PC-3 (cell line): ENCODE measurements at regions not wholly inside any gene's neighbourhood (a gene's known extent, or its start where the extent isn't known, plus 50 kb on each side); places are given as distances from the start of the nearest gene placed in this dataset.

Source experiments
- ATAC-seq: fragments of 200-7000 bp; cut with Tn5 transposase; 2 replicates; pipeline ENCODE4 v1.9.1; 2020; ENCODE audit warnings: mild to moderate bottlenecking, moderate library complexity
- BruUV-seq: library from RNA; stranded (reverse); fragments of 400-500 nt; replicated peaks from 2 replicates; lab custom pipeline; 2021; lab: Mats Ljungman, UMichigan
- CTCF ChIA-PET: fragments of 300-600 bp; sonication (Branson Sonifier 250); formaldehyde crosslinking; loops from one replicate; lab custom pipeline; 2022; ENCODE audit warnings: antibody characterized with exemption; lab: Charles Lee
- POLR2A ChIA-PET: fragments of 300-600 bp; sonication (Branson Sonifier 250); formaldehyde crosslinking; loops from one replicate; lab custom pipeline; 2022; ENCODE audit warnings: antibody characterized with exemption; ENCODE audit not compliant: unreplicated experiment; lab: Charles Lee
- DNase-seq: peaks from one replicate; pipeline ENCODE4 v3.0.0-alpha.2; 2015
- H2AFZ ChIP-seq: fragments of 300-600 bp; sonication (generic); 2 replicates; pipeline ENCODE4 v1.6.0; 2016; ENCODE audit warnings: antibody characterized with exemption, low read length
- H3F3A ChIP-seq: fragments of 300-600 bp; sonication (generic); one replicate; pipeline ENCODE4 v1.6.0; 2017; ENCODE audit warnings: antibody characterized with exemption, low read length, control low read depth, mild to moderate bottlenecking; ENCODE audit not compliant: unreplicated experiment
- H3K27ac ChIP-seq: fragments of 300-600 bp; sonication (generic); 2 replicates; pipeline ENCODE4 v1.5.1; 2016; ENCODE audit warnings: mild to moderate bottlenecking, low read length
- H3K27me3 ChIP-seq: fragments of 300-600 bp; sonication (generic); 2 replicates; pipeline ENCODE4 v1.6.1; 2016; ENCODE audit warnings: low read length, mixed read lengths
- H3K36me3 ChIP-seq: fragments of 300-600 bp; sonication (generic); 2 replicates; pipeline ENCODE4 v1.6.1; 2016; ENCODE audit warnings: low read depth, mixed run types, low read length, mixed read lengths
- H3K4me1 ChIP-seq: fragments of 300-600 bp; sonication (generic); 2 replicates; pipeline ENCODE4 v1.5.1; 2016; ENCODE audit warnings: low read length; ENCODE audit not compliant: insufficient read depth
- H3K4me2 ChIP-seq: fragments of 300-600 bp; sonication (generic); 2 replicates; pipeline ENCODE4 v1.6.0; 2016; ENCODE audit warnings: low read length
- H3K4me3 ChIP-seq: fragments of 300-600 bp; sonication (generic); 2 replicates; pipeline ENCODE4 v1.5.1; 2016; ENCODE audit warnings: mild to moderate bottlenecking, low read length, mixed read lengths
- H3K79me2 ChIP-seq: fragments of 300-600 bp; sonication (generic); 2 replicates; pipeline ENCODE4 v1.6.1; 2017; ENCODE audit warnings: low read length, mixed read lengths
- H3K9ac ChIP-seq: fragments of 300-600 bp; sonication (generic); 2 replicates; pipeline ENCODE4 v1.6.0; 2016; ENCODE audit warnings: mild to moderate bottlenecking, low read length
- H3K9me2 ChIP-seq: fragments of 300-600 bp; sonication (generic); replicated peaks from 2 replicates; pipeline ENCODE4 v1.6.1; 2016; ENCODE audit warnings: mixed run types, low read length, mixed read lengths
- H3K9me3 ChIP-seq: fragments of 300-600 bp; sonication (generic); 2 replicates; pipeline ENCODE4 v1.6.1; 2016; ENCODE audit warnings: low read length, mixed read lengths
- H4K20me1 ChIP-seq: fragments of 300-600 bp; sonication (generic); 2 replicates; pipeline ENCODE4 v1.6.1; 2016; ENCODE audit warnings: low read length, mixed read lengths
- EZH2 ChIP-seq: fragments of 300-600 bp; sonication (generic); IDR thresholded peaks from one replicate; pipeline ENCODE4 v1.6.1; 2017; ENCODE audit warnings: antibody characterized with exemption, mild to moderate bottlenecking, low read length; ENCODE audit not compliant: unreplicated experiment
- EZH2phosphoT487 ChIP-seq: fragments of 300-600 bp; sonication (generic); IDR thresholded peaks from 2 replicates; pipeline ENCODE4 v1.6.1; 2018; ENCODE audit warnings: mild to moderate bottlenecking, antibody characterized with exemption, low read length, borderline replicate concordance
- intact Hi-C: fragments of 100-400 bp; cut with micrococcal nuclease; formaldehyde crosslinking; loops from 2 replicates; pipeline ENCODE4 v1.9.0; 2023
- TF ChIP-seq, protein P1 (sequence below): fragments of 300-600 bp; sonication (generic); conservative IDR thresholded peaks from 2 replicates; pipeline ENCODE4 v1.5.1; 2017; ENCODE audit warnings: antibody characterized with exemption, low read depth, mild to moderate bottlenecking, low read length

DNA sequence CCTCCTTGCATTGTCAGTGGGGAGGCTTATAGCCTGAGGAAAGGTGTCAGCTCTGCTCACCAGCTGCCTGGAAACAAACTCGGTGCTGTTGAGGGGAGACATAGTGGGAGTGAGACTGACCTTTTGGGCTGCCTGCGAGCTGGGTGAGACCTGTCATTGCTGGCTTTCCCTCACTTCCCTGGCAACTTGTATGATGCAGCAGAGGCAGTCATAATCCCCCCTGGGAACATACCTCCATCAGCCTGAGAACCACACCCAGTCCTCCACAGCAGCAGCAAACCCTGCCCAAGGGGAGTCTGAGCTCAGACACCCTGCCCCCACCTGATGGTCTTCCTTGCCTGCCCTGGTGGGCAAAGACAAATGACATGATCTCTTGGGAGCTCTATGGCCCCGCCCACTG, 521.2 kb upstream of the IMPG1 start:
- H3K9me3 ChIP-seq, result no peaks in the 10 kb centered on the region
- no peak overlapping the region for H3K9ac ChIP-seq
- H3K4me2 ChIP-seq, result no peak overlapping the region
- no peak overlapping the region for H2AFZ ChIP-seq
- no peak for TF ChIP-seq EZH2
- TF ChIP-seq EZH2phosphoT487, result no peak
- TF ChIP-seq, protein P1, sequence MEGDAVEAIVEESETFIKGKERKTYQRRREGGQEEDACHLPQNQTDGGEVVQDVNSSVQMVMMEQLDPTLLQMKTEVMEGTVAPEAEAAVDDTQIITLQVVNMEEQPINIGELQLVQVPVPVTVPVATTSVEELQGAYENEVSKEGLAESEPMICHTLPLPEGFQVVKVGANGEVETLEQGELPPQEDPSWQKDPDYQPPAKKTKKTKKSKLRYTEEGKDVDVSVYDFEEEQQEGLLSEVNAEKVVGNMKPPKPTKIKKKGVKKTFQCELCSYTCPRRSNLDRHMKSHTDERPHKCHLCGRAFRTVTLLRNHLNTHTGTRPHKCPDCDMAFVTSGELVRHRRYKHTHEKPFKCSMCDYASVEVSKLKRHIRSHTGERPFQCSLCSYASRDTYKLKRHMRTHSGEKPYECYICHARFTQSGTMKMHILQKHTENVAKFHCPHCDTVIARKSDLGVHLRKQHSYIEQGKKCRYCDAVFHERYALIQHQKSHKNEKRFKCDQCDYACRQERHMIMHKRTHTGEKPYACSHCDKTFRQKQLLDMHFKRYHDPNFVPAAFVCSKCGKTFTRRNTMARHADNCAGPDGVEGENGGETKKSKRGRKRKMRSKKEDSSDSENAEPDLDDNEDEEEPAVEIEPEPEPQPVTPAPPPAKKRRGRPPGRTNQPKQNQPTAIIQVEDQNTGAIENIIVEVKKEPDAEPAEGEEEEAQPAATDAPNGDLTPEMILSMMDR, result no peak
- no peak overlapping the region for H3K4me3 ChIP-seq
- intact Hi-C loops, result no loop called here
- DNase-seq, result no peak
- H3F3A ChIP-seq, result no peaks in the 10 kb centered on the region
- BruUV-seq, result no TSS peak
- no peaks in the 10 kb centered on the region for H3K36me3 ChIP-seq
- no peaks in the 10 kb centered on the region for H3K79me2 ChIP-seq
- no peak for ATAC-seq
- no peaks in the 10 kb centered on the region for H3K27me3 ChIP-seq
- H4K20me1 ChIP-seq, result no peaks in the 10 kb centered on the region
- ChIA-PET CTCF (no interaction called here), POLR2A (no interaction called here)
- H3K9me2 ChIP-seq, result no peaks in the 10 kb centered on the region
- no peaks in the 10 kb centered on the region for H3K4me1 ChIP-seq
- H3K27ac ChIP-seq, result no peak overlapping the region

DNA sequence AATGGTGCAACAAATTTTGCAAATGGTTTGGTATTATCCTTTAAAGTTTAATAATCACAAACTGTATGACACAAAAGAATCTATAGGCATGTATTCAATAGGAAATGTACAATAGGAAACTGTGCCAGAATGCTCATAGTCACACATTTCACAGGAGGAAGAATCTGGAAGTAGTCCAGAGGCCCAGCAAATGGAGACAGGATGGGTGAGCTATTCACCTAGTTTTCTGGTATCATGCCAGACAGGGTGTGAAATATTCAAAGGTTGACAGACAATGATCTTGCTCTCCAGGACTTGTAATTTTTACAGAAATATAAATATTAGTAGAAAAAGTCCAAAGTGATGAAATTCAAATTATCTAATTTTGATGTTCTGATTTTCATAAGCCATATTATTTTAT, 520.1 kb upstream of the IMPG1 start:
- TF ChIP-seq EZH2, result no peak
- TF ChIP-seq, protein P1, result no peak
- TF ChIP-seq EZH2phosphoT487, result no peak
- intact Hi-C loops, result no loop called here
- H3K36me3 ChIP-seq, result no peaks in the 10 kb centered on the region
- no peaks in the 10 kb centered on the region for H3K79me2 ChIP-seq
- no peak overlapping the region for H2AFZ ChIP-seq
- CTCF ChIA-PET, result no interaction called here
- no peak overlapping the region for H3K9ac ChIP-seq
- H4K20me1 ChIP-seq, result no peaks in the 10 kb centered on the region
- no peaks in the 10 kb centered on the region for H3F3A ChIP-seq
- H3K4me1 ChIP-seq, result no peaks in the 10 kb centered on the region
- no peak overlapping the region for H3K4me2 ChIP-seq
- peak; percentile 5 for DNase-seq
- ATAC-seq, result no peak
- no TSS peak for BruUV-seq
- no peak overlapping the region for H3K27ac ChIP-seq
- H3K9me2 ChIP-seq, result no peaks in the 10 kb centered on the region
- H3K27me3 ChIP-seq, result no peaks in the 10 kb centered on the region
- no peak overlapping the region for H3K4me3 ChIP-seq
- POLR2A ChIA-PET, result no interaction called here
- no peaks in the 10 kb centered on the region for H3K9me3 ChIP-seq

DNA sequence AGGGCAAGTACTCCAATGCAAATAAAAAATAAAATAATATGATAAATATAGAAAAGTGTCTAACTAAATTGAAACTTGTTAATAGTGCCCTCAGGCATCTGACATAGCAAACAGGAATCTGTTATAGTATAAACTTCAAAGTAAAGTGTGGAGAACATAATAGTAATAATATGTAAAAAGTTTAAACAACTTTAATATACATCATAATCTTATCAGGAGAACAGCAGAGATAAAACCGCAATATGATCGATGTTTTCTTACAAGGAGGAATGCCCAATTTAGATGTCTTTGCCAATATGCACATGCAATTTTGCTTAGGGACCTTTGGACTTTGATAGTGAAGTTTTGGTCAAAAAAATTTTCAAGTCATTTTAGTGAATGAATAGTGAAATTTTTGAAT, 514.8 kb upstream of the IMPG1 start:
- TF ChIP-seq EZH2 (no peak), EZH2phosphoT487 (no peak)
- TF ChIP-seq, protein P1, result no peak
- H3K27me3 ChIP-seq, result no peaks in the 10 kb centered on the region
- no peaks in the 10 kb centered on the region for H3K4me1 ChIP-seq
- ChIA-PET POLR2A (no interaction called here), CTCF (no interaction called here)
- BruUV-seq, result no TSS peak
- H2AFZ ChIP-seq, result no peak overlapping the region
- no peak overlapping the region for H3K9ac ChIP-seq
- intact Hi-C loops, result no loop called here
- H3K4me3 ChIP-seq, result no peak overlapping the region
- no peak overlapping the region for H3K4me2 ChIP-seq
- no peaks in the 10 kb centered on the region for H3K9me2 ChIP-seq
- H3K9me3 ChIP-seq, result no peaks in the 10 kb centered on the region
- H3K27ac ChIP-seq, result no peak overlapping the region
- H4K20me1 ChIP-seq, result no peaks in the 10 kb centered on the region
- no peaks in the 10 kb centered on the region for H3K79me2 ChIP-seq
- DNase-seq (no peak), ATAC-seq (no peak)
- no peaks in the 10 kb centered on the region for H3K36me3 ChIP-seq
- no peaks in the 10 kb centered on the region for H3F3A ChIP-seq
